SKM-1 treated with dmso at 0.1 percent for 144 hours (cell line): ENCODE measurements at regions not wholly inside any gene's neighbourhood (a gene's known extent, or its start where the extent isn't known, plus 50 kb on each side); places are given as distances from the start of the nearest gene placed in this dataset.

Experiments
- DNase-seq: peaks from one replicate; lab custom pipeline; 2025; ENCODE audit not compliant: unreplicated experiment; lab: John Stamatoyannopoulos, UW

GRCh38 chr10:8591640-8592039 is 537.2 kb downstream of the GATA3 start:
- DNase-seq: no peak

DNA sequence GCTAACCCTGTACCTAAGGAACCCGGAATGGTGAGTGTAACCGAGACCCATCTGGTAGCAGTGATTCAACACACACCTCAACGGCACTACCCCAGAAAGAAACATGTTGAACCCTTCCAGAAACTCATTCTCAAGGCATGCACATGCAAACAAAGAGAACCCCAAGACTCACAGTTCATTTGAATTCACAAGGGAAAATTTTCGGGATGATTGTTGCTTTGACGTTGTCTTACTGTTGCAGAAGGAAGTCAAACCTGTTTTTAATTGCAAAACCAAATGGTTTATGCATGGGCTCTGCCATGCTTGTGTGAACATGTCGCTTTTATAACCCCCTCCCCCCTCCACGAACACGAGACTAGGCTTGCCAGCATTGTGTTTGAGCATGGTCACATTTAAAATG is 539.7 kb downstream of the GATA3 start:
- DNase-seq: no peak

DNA sequence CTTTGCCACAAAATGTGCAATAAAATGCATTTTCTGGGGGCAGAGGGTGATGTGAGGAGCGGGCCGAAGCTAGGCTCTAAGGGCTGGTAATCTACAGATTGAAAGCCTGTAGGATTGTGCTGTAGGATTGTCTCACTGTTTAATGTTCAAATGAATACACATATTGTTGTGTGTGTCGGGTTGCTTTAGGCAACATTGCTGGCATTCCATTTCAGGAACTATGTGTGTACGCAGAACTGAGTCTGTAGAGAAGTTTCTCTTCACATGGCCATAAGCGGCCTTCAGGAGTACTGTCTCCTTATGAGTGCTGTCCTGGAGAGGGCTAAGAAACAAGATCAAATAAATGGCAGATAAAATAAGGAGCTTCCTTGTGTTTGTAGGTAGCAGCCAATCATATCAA is 540.2 kb downstream of the GATA3 start:
- no peak for DNase-seq

DNA sequence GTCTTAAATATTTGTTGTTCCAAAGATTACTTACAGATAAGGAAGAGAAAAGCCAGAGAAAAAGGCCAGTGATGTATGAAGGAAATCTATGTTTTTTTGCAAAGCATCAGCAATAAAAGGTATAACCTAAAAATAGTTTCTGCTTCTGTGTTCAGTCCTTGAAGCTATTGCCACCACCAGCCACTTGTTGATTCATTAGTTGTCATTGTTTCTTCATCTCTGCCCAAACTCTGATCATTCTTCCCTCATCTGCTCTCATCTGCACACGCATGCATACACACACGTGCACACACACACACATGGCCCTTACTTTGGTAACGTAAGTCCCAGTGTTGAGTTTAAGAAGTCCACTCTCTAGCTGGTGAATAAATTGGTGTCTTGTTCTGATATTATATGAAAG is 540.7 kb downstream of the GATA3 start:
- DNase-seq: no peak

DNA sequence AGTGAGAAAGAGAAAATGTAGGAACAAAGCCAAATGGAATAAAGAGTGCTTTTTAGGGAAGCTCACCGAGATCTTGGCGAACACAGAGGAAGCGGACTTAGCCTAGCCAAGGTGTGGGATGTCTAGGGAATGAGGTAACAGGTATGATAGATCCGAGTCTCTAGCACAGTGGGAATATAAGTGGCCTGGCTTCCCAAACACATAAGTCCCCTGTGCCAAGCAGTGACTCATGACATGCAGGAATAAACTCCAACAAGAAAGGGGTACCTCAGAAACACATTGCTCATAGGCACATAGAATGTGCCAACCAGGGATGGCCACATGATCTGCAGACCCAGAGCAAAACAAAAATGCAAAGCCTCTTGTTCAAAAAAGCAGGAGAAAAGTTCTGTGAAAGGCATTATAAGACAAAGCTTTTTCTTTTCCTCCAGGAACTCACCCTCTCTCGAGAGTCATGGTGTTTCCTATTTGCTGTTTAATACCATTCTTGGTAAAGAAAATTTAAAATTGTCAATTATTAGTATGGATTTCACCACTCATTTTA is 542.5 kb downstream of the GATA3 start:
- DNase-seq: no peak

- DNase-seq: no peak
Observed at GRCh38 chr10:8600192-8600591, 545.7 kb downstream of the GATA3 start.

DNA sequence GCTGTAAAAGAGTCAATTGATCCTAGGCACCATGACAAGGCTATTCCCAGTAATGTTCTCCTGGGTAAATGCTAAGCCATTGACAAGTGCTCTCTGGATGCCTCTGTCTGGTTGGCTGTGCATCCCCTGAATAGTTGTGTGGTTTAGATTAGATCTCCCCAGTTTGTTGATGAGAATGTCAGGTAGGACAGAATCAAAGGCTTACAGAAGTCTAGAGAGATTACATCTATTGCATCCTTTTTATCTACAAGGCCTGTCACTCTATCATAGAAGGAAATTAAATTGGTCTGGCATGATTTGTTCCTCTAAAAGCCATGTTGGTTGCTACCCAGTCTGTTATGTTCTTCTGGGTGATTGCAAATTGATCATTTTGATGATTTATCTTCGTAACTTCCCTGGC is 548.3 kb downstream of the GATA3 start:
- no peak for DNase-seq

GRCh38 chr10:8614054-8614565 is 559.6 kb downstream of the GATA3 start:
- no peak for DNase-seq

GRCh38 chr10:8615118-8615517 is 560.6 kb downstream of the GATA3 start:
- no peak for DNase-seq

DNA sequence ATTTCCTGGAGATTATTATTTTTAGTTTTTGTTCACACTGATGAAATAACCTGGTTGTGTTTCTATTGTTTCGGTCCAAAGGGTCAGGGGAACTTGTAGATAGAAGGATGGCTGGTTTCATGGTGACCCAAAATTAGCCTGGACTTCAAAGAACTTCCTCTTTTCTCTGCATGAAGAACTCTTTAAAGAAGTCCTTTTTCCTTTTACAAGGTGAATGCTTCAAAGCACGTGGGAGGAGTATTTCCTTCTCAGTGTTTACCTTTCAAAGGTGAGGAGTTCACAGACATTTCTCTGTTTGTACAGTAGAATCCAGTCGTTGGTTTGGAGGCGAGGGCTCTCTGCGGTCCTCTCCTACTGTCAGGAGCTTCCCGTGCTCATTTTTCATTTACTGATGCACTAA is 561.7 kb downstream of the GATA3 start:
- DNase-seq: no peak

GRCh38 chr10:8617792-8618191 is 563.3 kb downstream of the GATA3 start:
- DNase-seq: no peak

GRCh38 chr10:8618834-8619233 is 564.3 kb downstream of the GATA3 start:
- no peak for DNase-seq

DNA sequence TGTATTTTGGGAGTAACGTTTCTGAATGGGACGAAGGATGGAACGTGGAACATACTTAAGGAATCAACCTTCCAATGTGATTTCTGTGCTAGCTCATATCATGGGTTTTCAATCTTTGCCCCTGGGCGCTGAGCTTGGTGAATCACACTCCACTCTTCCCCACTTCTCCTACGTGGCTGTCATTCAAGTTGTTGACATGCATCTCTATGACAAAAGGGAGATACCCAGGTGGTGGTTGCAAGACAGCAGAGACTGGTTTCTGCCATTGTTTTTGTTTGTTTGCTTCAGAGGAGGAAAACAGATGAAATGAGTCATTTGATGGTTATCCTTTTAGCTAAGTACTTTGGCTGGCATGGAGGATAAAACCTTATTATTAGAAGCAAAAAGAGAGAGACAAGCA is 573.9 kb downstream of the GATA3 start:
- DNase-seq: no peak

- DNase-seq: no peak
Observed at GRCh38 chr10:8633909-8634308, 579.4 kb downstream of the GATA3 start.

DNA sequence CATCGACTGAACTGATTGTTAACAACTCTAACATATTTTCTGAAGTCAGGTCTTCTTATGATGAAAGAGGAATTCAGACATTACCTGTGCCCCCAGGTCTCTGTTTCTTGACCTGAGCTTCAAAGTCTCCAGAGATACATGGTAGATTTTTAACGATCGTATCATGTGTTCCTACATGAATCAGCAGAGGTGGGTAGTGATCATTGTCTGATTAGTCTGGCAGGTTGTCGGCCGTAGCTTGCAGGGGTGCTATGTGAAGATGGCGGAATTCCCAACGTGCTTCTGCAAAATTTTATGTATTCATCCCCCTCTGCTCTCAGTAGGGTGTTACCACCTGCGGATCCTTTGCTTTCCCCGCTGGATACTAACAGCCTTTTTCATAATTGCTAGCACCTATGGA is 581.9 kb downstream of the GATA3 start:
- DNase-seq: no peak

DNA sequence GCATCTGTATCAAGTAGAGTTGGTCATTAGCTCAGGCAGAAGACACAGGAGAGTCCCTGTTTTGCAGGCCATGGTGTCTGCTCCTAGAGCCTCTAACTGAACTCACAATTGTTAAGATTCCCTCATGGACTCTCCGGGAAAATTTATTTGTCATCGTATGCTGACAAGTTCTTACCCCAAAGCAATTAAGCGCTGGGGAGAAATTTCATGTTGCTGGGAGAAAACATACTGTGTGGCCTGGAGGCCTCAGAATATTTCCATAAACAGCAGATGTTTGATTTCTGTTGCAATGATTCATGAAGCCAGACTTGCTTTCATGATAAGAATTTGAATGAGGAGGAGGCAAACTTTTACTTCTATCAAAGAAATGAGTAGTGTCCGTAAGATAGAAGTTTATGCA is 583.2 kb downstream of the GATA3 start:
- DNase-seq: no peak

DNA sequence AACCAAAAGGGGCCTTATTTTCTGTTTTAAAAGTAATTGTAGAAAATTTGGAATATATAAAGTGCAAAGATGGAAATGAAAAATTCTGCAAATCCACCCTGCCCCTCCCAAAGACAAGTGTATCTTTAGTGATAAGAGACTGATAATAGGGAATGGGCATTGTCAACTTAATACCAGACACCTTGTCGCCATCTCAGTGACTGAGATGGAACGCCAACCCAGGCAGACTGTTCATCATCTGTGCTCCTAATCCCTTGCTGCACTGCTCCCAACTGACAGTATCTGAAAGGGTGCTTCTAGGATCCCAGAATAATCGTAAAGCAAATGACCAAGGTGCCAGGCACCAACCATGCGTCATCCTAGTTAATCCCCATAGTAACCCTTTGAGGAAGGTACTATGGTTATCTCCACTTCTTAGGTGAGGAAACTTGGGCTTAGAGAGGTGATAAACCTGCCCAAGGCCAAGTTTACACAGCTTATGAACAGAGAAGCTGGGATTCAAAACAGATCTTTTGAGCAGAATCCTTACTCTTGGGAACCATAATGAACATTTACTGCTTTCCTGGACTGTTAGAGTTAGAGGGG is 583.7 kb downstream of the GATA3 start:
- DNase-seq: no peak

DNA sequence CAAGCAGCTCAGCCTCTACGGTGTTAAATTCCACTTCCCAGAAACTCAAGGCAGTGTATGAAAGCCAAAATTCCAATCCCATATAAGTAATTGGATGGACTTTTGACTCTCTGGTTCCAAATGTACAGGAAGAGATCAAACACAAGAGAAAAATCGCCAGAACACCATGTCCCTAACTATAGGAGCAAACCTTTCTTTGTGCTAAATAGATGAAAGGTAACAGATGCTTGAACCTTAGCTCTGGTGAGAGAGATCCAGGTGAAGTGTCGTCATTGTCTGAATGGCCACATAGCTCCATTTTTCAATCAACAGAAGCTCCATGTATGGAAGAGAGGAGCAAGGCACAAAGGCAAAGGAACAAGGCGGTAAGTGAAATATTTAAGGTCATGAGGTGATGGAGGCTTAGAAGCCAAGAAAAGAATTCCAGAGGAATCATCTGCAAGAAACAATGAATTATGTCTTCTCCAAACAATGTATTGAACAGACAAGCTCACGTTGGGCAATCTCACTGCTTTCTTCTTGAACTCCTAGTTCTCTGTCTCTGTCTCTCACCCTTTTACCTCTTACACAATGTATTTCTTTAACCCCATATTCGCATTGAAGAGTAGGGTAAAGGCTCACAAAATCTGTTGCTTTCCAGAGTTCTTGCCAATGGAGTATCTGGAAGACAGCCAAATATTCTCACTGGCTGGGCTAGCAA is 585.1 kb downstream of the GATA3 start:
- DNase-seq: no peak

GRCh38 chr10:8640301-8640700 is 585.8 kb downstream of the GATA3 start:
- no peak for DNase-seq

- no peak for DNase-seq
Observed at GRCh38 chr10:8640878-8641277, 586.4 kb downstream of the GATA3 start.

- no peak for DNase-seq
Observed at GRCh38 chr10:8656261-8656660, 601.8 kb downstream of the GATA3 start.

DNA sequence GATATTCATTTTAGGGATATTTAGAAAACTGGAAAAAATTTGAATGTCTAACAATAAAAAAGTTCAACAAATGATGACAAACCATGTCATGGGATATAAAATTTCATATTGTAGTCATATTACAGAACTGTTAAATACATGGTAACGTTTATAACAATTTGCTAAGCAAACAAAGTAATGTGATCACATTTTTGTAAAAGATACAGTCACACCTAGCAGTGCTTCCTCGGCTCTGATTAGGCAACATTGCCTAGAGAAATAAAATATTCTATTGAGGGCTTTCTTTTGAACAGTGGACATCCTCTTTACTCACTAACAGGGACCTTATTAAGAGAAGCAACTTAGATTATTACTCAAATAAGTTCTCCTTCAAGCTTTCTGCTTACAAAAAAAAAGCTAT is 605.5 kb downstream of the GATA3 start:
- DNase-seq: no peak

- DNase-seq: no peak
Observed at GRCh38 chr10:8661886-8662285, 607.4 kb downstream of the GATA3 start.
